ENCODE measurements at regions not wholly inside any gene's neighbourhood (a gene's known extent, or its start where the extent isn't known, plus 50 kb on each side); places are given as distances from the start of the nearest gene placed in this dataset.

DNA sequence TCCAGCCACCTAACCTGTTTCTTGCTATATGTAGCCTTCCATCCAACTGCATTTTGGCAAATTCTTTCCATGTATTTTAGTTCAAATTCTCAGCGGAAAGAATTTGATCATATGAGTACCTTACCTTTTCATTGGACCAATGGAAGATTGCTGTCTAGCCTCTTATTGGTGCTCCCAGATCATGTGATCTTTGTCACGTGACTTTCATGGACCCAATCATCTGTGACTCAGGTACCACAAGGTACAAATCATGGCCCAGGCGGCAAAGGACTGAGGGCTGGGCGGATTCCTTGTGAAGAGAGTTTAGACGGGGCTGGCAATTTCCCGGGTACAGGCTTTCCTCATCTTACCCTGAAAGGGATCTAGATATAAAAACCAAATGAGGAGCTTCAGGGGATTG is 85.9 kb upstream of the TBX20 start:
- DNase-seq (ENCODE audit: low spot score) = no peak

DNA sequence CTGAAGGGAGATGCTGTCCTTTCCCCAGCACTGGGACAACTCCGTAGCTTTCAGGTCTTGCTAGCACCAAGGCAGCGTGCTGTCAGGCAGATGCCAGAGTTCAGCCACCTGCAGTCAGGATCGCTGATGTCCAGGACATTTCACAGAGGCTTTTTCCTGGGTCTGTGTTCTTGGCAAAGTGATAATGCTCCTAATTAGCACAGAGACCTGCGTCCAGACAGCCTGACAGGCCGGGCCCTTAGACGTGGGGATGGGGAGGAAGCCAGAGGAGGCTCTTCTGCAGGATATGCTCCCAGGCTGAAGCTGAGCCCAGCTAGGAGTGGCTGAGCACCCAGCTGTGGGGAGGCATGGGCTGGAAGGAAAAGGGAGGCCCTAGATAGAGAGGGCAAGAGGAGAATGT is 82.5 kb upstream of the TBX20 start:
- no peak for DNase-seq (ENCODE audit: low spot score)

DNA sequence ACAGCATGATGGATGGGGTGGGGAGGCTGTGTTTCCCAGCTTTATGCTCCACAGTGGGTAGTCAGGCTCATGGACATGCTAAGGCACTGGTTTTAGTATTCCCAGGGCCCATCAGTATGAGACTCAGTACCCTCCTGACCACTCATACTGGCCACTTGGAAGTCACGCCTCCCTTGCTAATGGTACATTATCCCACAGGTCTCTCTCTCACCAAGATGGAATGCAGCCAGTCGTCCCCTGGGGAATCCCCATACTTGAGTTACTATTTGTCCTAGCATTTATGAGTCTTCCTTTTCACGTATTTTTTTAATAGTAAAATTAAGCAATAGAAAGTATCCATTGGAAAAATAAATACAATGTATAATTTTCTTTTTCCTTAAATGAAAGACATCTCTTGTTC is 80.6 kb upstream of the TBX20 start:
- DNase-seq (ENCODE audit: low spot score) = no peak

DNA sequence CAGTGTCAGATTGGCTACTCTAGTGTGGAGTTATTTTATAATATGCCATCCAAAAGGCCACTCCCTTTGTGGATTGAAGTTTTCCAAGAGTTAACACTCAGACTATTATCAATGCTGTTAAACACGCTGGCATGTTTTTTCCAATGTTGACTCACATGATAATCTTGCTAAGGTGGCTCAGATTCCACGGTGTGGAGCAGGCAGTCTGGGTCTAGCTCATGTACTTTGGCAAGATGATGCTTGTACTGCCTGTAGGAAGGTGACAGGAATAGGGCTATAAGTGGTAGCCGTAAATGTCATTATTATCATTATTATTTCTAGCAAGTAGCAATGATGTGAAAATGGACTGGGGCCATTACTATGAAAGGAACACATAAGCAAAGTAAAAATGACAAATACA is 79.4 kb upstream of the TBX20 start:
- no peak for DNase-seq (ENCODE audit: low spot score)

DNA sequence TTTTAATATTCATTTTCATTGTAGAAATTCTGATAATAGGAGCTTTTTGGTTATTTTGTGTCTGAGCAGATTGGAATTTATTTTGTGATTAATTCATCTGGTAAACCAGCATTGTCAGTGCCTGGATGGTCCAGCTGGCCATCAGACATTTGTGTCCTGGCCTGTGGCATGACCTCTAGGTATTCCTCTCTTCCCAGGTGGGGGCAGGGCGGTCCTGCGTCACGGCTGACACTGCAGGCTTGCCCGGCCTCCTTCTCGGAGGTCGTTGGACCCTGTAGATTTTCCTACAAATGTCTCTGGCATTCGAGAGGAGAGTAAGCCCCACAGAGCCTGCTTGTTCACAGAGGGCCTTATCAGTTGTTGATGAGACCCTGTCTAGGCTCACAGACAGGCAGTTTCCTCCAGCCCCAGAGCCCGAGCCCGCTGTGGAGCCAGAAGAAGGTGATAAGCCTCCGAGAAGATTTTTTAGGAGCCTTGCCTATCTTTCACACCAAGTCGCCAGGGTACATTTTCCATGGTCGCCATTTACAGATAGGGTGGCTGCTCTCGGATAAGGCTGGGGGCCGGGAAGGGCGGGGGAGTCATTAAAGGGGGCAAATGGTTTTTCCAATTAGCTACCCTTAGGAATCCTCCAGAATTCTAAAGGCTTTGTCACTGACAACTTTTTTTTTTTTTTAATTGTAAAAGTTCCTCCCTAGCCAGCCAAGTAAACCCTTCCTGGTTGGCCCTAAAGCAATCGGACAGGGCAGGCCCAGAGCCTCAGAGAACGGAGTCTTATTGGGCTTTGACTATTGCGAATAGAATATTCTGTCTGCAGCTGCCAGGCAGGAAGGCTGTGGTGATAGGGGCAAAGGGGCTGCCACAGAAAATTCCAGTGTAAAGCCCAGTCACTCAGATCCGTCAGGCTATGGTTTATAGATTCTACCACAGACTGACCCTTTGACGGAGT is 78.1 kb upstream of the TBX20 start:
- DNase-seq (ENCODE audit: low spot score) = no peak

DNA sequence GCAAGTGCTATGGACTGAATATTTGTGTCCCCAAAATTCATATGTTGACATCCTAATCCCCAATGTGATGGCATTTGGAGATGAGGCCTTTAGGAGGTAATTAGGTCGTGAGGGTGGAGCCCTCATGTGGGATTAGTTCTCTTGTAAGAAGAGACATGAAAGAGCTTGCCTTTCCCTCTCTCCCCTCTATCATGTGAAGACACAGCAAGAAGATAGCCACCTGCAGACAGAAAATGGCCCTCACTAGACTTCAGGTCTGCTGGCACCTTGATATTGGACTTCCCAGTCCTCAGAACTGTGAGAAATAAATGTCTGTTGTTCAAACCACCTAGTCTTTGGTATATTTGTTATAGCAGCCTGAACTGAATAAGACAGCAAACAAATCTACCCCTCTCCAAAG is 75.1 kb upstream of the TBX20 start:
- no peak for DNase-seq (ENCODE audit: low spot score)

DNA sequence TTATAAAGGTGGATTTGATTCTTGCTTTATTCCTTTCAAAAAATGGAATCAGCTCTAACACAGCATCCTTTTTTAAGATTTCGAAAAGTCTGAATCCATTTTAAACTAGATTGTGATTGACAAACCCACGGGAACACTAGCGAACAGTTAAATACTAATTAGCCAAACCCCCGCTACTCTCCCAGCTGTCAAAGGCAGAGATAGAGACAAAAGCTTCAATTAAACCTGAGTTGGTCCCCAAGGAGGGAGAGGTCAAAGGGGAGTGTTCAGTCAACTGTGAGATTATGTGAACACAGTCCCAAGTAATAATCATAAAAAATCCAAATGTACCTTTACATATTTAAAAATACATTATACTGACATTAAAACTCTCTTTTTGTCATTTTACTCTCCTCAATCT is 65.7 kb upstream of the TBX20 start:
- DNase-seq (ENCODE audit: low spot score) = no peak

DNA sequence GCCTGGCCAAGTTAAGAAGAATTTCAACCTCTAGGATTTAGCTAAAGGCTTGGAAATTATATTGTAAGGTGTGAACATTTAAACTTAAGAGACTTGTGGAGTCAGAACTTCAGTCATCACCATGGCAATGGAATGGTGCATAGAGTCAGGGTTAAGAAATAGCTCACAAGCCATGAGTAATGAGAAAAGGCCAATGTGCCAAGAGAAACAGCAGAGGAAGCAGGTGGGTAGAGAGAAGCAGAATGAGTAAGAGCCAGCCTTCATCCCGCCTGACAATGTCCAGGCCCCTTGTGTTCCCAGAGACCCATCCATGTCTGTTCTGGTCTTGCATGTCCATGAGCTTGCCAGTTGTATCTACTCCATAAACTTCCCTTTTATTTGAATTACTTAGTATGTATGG is 62.6 kb upstream of the TBX20 start:
- DNase-seq (ENCODE audit: low spot score) = no peak

DNA sequence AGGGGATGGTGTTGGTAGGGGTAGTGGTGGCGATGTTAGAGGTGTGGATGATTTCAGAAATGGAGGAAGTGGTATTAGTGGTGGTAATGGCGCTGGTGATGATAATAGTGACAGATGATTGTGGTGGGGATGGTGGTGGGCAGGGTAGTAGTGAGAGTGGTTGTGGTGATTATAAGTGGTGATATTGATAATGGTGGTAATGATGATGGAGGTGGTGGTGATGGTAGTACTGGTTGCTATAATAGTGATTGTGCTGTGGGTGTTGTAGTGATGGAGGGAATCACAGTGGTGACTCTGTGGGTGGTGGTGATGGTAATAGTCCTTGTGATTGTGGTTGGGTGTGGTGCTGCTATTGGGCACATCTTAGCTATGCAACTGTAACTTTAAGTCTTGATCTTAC is 61.6 kb upstream of the TBX20 start:
- no peak for DNase-seq (ENCODE audit: low spot score)

DNA sequence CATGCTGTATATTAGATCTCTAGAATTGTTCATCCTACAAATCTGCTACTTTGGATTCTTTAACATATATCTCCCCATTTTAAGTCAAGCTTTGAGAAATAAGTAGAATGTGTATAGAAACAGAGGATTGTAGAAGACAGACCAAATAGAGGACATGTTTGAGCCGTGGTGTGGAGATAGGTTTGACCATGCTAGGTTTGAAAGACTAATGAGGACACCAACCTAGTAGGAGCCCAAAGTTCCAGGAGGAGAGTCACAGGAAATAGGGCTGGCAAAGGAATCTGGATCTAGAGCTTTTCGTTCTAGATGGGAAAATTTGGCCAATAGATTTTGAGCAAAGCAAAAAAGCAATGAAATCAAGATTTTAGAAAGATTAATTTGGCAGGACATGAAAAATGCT is 60.5 kb upstream of the TBX20 start:
- no peak for DNase-seq (ENCODE audit: low spot score)

DNA sequence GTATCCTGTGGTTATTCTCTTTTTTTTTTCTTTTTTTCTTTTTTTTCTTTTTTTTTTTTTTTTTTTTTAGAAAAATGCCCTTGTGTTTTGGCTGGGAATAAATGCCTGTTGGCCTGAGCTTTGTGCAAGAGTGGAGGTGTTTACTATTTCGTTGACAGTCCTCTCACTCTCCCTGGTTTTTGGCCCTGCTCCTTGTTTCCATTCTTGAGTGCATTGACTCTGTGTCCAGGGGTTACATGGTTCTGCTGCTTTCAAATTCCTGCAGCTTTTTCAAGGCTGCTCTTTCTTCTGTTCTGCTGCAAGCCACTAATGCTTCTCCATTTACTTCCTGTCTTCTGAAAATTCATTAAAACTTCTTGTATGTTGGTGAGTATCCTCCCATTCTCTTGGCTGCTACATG is 59.7 kb upstream of the TBX20 start:
- DNase-seq (ENCODE audit: low spot score) = no peak

Data from GM03348 (cell line).